ENCODE measurements at regions not wholly inside any gene's neighbourhood (a gene's known extent, or its start where the extent isn't known, plus 50 kb on each side); places are given as distances from the start of the nearest gene placed in this dataset.

GRCh38 chr1:45272913-45273371 lies 53.8 kb upstream of the HPDL start:
- no peak overlapping the region for H3K4me3 ChIP-seq (ENCODE audit: low read depth, low read length)
- TF ChIP-seq CTCF (IDR thresholded peaks at IDR 0.05; ENCODE audit: low read depth, low read length): no peak
- in situ Hi-C loops (cut with HindIII; ENCODE audit: low sequenced_read_pairs): no loop called here
- DNase-seq (ENCODE audit: low read depth, low spot score): peak; percentile 66

- no peak for TF ChIP-seq CTCF (IDR thresholded peaks at IDR 0.05; ENCODE audit: low read depth, low read length)
- no peak overlapping the region for H3K4me3 ChIP-seq (ENCODE audit: low read depth, low read length)
- DNase-seq (ENCODE audit: low read depth, low spot score): no peak
- in situ Hi-C loops (cut with HindIII; ENCODE audit: low sequenced_read_pairs): no loop called here
Measured at GRCh38 chr1:45275054-45275453, 51.6 kb upstream of the HPDL start.

All from astrocyte of the spinal cord (primary cell).